Activated CD8-positive, alpha-beta memory T cell treated with anti-CD3 and anti-CD28 coated beads for 24 hours (primary cell): ENCODE measurements at regions not wholly inside any gene's neighbourhood (a gene's known extent, or its start where the extent isn't known, plus 50 kb on each side); places are given as distances from the start of the nearest gene placed in this dataset.
A peak's percentile ranks its signal among the peaks of the same experiment; 100 is the strongest.
"Not testable (repeated sequence)": the region's sequence is repeated elsewhere in the genome, so short reads cannot be mapped to it uniquely, and the experiment has no call there.

Experiments used
- DNase-seq: peaks from one replicate; pipeline ENCODE4 v3.0.0-alpha.2; 2020

GRCh38 chr14:19511055-19511454 lies 76.9 kb upstream of the POTEG start:
- not testable (repeated sequence) for DNase-seq

GRCh38 chr14:19489475-19489874 lies 55.3 kb upstream of the POTEG start:
- DNase-seq = not testable (repeated sequence)

- DNase-seq = peak; percentile 52
Observed at GRCh38 chr14:19488457-19488856, 54.3 kb upstream of the POTEG start.

GRCh38 chr14:19487690-19488089 lies 53.5 kb upstream of the POTEG start:
- not testable (repeated sequence) for DNase-seq

- DNase-seq = peak; percentile 50
Observed at GRCh38 chr14:19487265-19487664, 53.1 kb upstream of the POTEG start.

- peak; percentile 38 for DNase-seq
Observed at GRCh38 chr14:19485346-19485745, 51.2 kb upstream of the POTEG start.
